ENCODE measurements at regions not wholly inside any gene's neighbourhood (a gene's known extent, or its start where the extent isn't known, plus 50 kb on each side); places are given as distances from the start of the nearest gene placed in this dataset.

DNA sequence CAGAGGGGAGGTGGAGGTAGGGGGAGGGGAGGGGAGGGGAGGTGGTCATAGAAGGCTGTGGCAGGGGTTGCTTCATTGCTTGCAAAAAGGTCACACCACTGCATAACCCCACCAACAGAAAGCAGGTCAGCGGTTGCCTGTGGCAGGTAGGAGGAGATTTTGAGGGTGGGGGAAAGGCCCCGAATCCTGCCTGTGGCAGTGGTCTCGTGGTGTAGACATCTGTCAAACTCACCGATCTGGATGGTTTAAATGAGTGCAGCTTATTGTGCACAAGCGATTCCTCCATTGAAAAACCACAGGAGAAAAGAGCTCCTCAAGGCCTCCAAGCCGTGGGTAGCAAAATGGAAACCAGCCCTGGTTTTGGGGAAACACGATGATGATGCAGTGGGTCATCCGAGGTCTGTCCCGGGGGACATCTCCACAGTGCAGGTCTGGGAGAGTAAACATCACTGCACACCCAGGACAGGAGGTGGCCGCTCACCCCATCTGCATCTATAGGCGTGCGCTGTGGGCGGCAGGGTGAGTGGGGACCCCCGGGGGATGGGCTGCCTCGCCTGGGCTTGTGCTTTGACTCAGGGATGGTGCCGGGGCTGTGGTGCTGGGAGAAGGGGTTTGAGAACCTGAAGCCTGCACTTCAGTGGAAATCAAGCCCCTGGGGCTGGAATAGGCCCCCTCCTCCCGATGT is 112.3 kb downstream of the CRYAA start:
- TF ChIP-seq HDGF (IDR thresholded peaks at IDR 0.05; ENCODE audit: borderline replicate concordance) = no peak
- TF ChIP-seq NFRKB (IDR thresholded peaks at IDR 0.05) = no peak
- no peak for TF ChIP-seq ELF4 (IDR thresholded peaks at IDR 0.05)
- TF ChIP-seq SP1 (IDR thresholded peaks at IDR 0.05) = no peak
- no peak for TF ChIP-seq BHLHE40 (IDR thresholded peaks at IDR 0.05; ENCODE audit: borderline replicate concordance)
- TF ChIP-seq LEF1 (IDR thresholded peaks at IDR 0.05; ENCODE audit: borderline replicate concordance) = no peak
- no peak for TF ChIP-seq FOXM1 (IDR thresholded peaks at IDR 0.05; ENCODE audit: borderline replicate concordance)
- no peak for TF ChIP-seq FOXA1 (IDR thresholded peaks at IDR 0.05)
- TF ChIP-seq FOXK2 (IDR thresholded peaks at IDR 0.05) = no peak
- no peak for TF ChIP-seq ARNT (IDR thresholded peaks at IDR 0.05)
- no peak for TF ChIP-seq SUZ12 (IDR thresholded peaks at IDR 0.05)
- no peak for TF ChIP-seq L3MBTL2 (conservative IDR thresholded peaks at IDR 0.05)
- TF ChIP-seq, protein P1, sequence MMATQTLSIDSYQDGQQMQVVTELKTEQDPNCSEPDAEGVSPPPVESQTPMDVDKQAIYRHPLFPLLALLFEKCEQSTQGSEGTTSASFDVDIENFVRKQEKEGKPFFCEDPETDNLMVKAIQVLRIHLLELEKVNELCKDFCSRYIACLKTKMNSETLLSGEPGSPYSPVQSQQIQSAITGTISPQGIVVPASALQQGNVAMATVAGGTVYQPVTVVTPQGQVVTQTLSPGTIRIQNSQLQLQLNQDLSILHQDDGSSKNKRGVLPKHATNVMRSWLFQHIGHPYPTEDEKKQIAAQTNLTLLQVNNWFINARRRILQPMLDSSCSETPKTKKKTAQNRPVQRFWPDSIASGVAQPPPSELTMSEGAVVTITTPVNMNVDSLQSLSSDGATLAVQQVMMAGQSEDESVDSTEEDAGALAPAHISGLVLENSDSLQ (IDR thresholded peaks at IDR 0.05) = no peak
- TF ChIP-seq CTBP1 (IDR thresholded peaks at IDR 0.05; ENCODE audit: borderline replicate concordance) = no peak
- no peak for TF ChIP-seq ZNF384 (IDR thresholded peaks at IDR 0.05)
- CTCF ChIA-PET = interaction anchor here (0.6 kb wide), 1 partner anchor 94 kb away, joined by 3 read pairs; no protein-coding TSS in a partner anchor
- DNase-seq (ENCODE audit: extremely low spot score) = no peak
- POLR2A ChIA-PET = no interaction called here

DNA sequence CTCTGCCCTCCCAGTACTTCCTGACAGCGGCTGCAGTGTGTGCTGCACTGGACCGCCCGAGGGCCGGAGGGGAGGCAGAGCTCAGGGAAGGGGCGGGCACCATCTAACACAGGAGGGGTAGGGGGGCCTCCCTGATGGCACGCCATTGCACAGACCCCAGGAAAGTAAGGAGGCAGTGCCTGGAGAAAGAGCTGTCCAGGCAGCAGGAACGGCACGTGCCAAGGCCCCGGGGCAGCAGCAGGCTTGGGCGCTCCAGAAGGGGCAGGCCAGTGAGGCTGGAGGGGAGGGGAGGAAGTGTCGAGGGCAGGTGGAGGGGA is 110.7 kb downstream of the CRYAA start:
- POLR2A ChIA-PET = no interaction called here
- CTCF ChIA-PET = no interaction called here
- DNase-seq (ENCODE audit: extremely low spot score) = no peak
- TF ChIP-seq FOXK2 (IDR thresholded peaks at IDR 0.05) = no peak
- TF ChIP-seq BHLHE40 (IDR thresholded peaks at IDR 0.05; ENCODE audit: borderline replicate concordance) = no peak
- no peak for TF ChIP-seq ZNF384 (IDR thresholded peaks at IDR 0.05)
- no peak for TF ChIP-seq NFRKB (IDR thresholded peaks at IDR 0.05)
- TF ChIP-seq ELF4 (IDR thresholded peaks at IDR 0.05) = no peak
- TF ChIP-seq L3MBTL2 (conservative IDR thresholded peaks at IDR 0.05) = no peak
- TF ChIP-seq, protein P1 (IDR thresholded peaks at IDR 0.05) = no peak
- TF ChIP-seq CTBP1 (IDR thresholded peaks at IDR 0.05; ENCODE audit: borderline replicate concordance) = no peak
- no peak for TF ChIP-seq FOXM1 (IDR thresholded peaks at IDR 0.05; ENCODE audit: borderline replicate concordance)
- no peak for TF ChIP-seq ARNT (IDR thresholded peaks at IDR 0.05)

DNA sequence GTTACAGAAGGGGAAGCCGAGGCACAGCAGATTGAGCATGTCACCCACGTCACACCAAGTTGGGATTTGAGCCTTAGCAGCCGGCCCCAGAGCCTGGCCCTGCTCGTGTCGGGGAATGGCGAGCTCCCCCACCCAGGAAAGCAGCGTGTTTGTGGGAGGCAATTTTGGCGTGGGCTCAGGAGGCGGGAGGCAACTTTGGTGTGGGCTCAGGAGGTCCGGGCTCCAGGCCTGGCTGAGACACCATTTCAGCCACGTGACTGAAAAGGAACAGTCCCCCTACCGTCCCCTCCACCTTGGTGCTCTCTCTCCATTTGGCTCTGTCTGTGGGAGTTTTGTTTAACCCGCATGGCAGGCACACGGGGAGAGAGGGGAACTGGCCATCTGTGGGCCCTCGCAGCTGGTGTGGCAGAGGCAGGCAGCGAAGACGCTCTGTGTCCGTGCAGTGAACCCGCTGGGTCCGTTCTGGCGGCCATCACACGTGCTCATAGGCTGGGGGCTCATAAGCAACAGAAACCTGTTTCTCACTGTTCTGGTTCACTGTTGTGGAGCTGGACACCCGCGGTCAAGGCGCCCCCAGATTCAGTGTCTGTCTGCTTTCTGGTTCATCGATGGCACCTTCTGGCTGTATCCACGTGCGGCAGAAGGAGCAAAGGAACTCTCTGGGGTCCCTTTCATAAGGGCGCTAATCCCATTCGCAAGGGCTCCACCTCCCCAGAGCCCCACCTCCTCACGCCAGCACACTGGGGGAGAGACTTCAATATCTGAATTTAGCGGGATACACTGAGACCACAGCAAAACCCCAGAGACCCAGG is 110.2 kb downstream of the CRYAA start:
- TF ChIP-seq ARNT (IDR thresholded peaks at IDR 0.05) (no peak), CTBP1 (IDR thresholded peaks at IDR 0.05; ENCODE audit: borderline replicate concordance) (no peak), ELF4 (IDR thresholded peaks at IDR 0.05) (no peak), NFRKB (IDR thresholded peaks at IDR 0.05) (no peak), SUZ12 (IDR thresholded peaks at IDR 0.05) (no peak), ZNF384 (IDR thresholded peaks at IDR 0.05) (no peak), FOXK2 (IDR thresholded peaks at IDR 0.05) (no peak), HDGF (IDR thresholded peaks at IDR 0.05; ENCODE audit: borderline replicate concordance) (no peak), LEF1 (IDR thresholded peaks at IDR 0.05; ENCODE audit: borderline replicate concordance) (no peak), SP1 (IDR thresholded peaks at IDR 0.05) (no peak), FOXM1 (IDR thresholded peaks at IDR 0.05; ENCODE audit: borderline replicate concordance) (no peak), FOXA1 (IDR thresholded peaks at IDR 0.05) (no peak), L3MBTL2 (conservative IDR thresholded peaks at IDR 0.05) (no peak), TARDBP (IDR thresholded peaks at IDR 0.05) (no peak), BHLHE40 (IDR thresholded peaks at IDR 0.05; ENCODE audit: borderline replicate concordance) (no peak)
- TF ChIP-seq, protein P1 (IDR thresholded peaks at IDR 0.05) = no peak
- ChIA-PET POLR2A (no interaction called here), CTCF (no interaction called here)
- DNase-seq (ENCODE audit: extremely low spot score) = no peak

DNA sequence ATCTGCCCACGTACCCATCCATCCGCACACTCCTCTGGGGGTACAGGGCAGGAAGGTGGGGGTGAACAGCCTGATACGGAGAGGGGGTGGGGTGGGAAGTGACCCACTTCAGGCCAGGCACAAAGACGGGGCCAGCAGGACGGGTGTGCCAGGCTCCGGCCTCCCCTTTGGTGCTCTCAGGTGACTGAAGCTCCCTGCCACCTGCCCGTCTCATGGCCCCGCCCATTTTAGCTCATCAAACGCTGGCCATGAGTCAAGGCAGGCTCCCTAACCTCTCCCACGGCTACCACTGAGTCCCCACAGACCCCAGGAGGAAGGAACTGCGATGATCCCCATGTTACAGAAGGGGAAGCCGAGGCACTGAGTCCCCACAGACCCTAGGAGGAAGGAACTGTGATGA is 109.6 kb downstream of the CRYAA start:
- ChIA-PET POLR2A (no interaction called here), CTCF (no interaction called here)
- TF ChIP-seq FOXA1 (IDR thresholded peaks at IDR 0.05) = no peak
- no peak for TF ChIP-seq NFRKB (IDR thresholded peaks at IDR 0.05)
- no peak for TF ChIP-seq LEF1 (IDR thresholded peaks at IDR 0.05; ENCODE audit: borderline replicate concordance)
- TF ChIP-seq FOXK2 (IDR thresholded peaks at IDR 0.05) = no peak
- TF ChIP-seq, protein P1 (IDR thresholded peaks at IDR 0.05) = no peak
- TF ChIP-seq HDGF (IDR thresholded peaks at IDR 0.05; ENCODE audit: borderline replicate concordance) = no peak
- TF ChIP-seq L3MBTL2 (conservative IDR thresholded peaks at IDR 0.05) = no peak
- TF ChIP-seq ELF4 (IDR thresholded peaks at IDR 0.05) = no peak
- no peak for TF ChIP-seq FOXM1 (IDR thresholded peaks at IDR 0.05; ENCODE audit: borderline replicate concordance)
- DNase-seq (ENCODE audit: extremely low spot score) = no peak

All from HEK293T (cell line).